Heart left ventricle (tissue), 13 donors: ENCODE measurements at regions not wholly inside any gene's neighbourhood (a gene's known extent, or its start where the extent isn't known, plus 50 kb on each side); places are given as distances from the start of the nearest gene placed in this dataset.

ENCODE experiments used
- CTCF ChIP-seq, 12 donors: fragments of 200-600 bp; sonication (generic) in 4 of 12; IDR thresholded peaks; one replicate each; pipeline versions ENCODE4 v1.5.0 to v1.8.0; 2018 to 2022; ENCODE audit warnings: antibody characterized with exemption in 12 of 12, mild to moderate bottlenecking in 5 of 12
- POLR2A ChIP-seq, 2 donors: fragments of 450-650 bp; IDR thresholded peaks; one replicate each; pipeline ENCODE4 v1.6.1; 2017; ENCODE audit warnings: antibody characterized with exemption in 2 of 2, mild to moderate bottlenecking in 2 of 2, moderate library complexity in 2 of 2
- donor health status: ischemic (EF 13 %, LVEDD 7.1; RV severe dilation, severe dysfunction).
- donor health status: DM: no; HTN: yes; CAD: no.
- donor health status: DM: no; HTN: no; CAD: no.
- donor health status: ischemic (EF 25% LVEDD 6.9; RV normal size, moderate dysfunction).
- donor health status: ischemic (EF 25% LVEDD 5.7; RV mildly dilated, moderate dysfunction).
- donor health status: ischemic (EF 35%, LVEDD 5.7; RV mildly dilated, moderate dysfunction).
- donor health status: nonischemic (EF 11% LVEDD 7.7; RV severe dilation, severe dysfunction).
- donor health status: DM: yes; HTN: yes; CAD: no.
- donor health status: PGD.
- donor health status: ischemic (EF 29% LVEDD 5.4; RV normal size, mild dysfunction).
- donor health status: nonischemic (EF 23%, LVEDD 6.1; RV moderate dilation, normal function).

- TF ChIP-seq POLR2A (IDR thresholded peaks at IDR 0.05) (no peak), CTCF (IDR thresholded peaks at IDR 0.05) (no peak)
Observed at GRCh38 chr4:153912301-153912700, 123.4 kb upstream of the SFRP2 start.
